ENCODE measurements at regions not wholly inside any gene's neighbourhood (a gene's known extent, or its start where the extent isn't known, plus 50 kb on each side); places are given as distances from the start of the nearest gene placed in this dataset.

DNA sequence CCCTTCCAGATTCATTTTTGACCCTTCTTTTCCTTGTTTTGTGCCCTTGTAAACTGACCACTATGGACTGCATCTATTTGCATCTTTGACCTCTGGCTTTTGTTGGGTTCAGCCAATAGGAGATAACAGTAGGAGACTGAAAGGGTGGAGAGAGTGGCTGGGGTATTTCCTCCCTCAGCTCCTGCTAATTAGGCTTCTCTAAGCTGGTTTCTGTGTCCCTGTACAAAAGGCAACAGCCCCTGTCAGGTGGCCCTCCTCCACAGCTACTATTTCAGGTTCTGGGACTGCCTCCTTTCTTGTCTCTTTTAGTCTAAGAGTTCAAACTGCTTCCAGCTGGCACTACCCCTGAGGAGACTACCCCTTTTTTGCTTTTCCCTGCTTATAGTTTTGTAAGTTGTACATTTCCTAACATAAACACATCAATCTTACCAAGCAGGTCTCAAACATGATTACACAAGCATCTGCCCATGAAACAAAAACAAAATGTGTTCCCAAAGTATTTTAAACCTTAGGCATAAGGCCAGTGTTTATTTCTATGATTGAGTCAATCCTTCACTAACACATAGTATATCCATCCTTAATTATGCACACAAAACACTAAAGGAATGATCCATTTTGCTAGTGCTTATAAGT is 262.0 kb upstream of the TRPM3 start:
- no peaks in the 10 kb centered on the region for H3K9me3 ChIP-seq
- H3K27ac ChIP-seq: no peak overlapping the region
- TF ChIP-seq, protein P1, sequence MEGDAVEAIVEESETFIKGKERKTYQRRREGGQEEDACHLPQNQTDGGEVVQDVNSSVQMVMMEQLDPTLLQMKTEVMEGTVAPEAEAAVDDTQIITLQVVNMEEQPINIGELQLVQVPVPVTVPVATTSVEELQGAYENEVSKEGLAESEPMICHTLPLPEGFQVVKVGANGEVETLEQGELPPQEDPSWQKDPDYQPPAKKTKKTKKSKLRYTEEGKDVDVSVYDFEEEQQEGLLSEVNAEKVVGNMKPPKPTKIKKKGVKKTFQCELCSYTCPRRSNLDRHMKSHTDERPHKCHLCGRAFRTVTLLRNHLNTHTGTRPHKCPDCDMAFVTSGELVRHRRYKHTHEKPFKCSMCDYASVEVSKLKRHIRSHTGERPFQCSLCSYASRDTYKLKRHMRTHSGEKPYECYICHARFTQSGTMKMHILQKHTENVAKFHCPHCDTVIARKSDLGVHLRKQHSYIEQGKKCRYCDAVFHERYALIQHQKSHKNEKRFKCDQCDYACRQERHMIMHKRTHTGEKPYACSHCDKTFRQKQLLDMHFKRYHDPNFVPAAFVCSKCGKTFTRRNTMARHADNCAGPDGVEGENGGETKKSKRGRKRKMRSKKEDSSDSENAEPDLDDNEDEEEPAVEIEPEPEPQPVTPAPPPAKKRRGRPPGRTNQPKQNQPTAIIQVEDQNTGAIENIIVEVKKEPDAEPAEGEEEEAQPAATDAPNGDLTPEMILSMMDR (IDR thresholded peaks at IDR 0.05 in 4 of 5, conservative IDR thresholded peaks at IDR 0.05 in 1 of 5): no peak
- no peak for TF ChIP-seq POLR2A (IDR thresholded peaks at IDR 0.05)
- ATAC-seq (no peak), DNase-seq (no peak)
- H3K36me3 ChIP-seq: no peaks in the 10 kb centered on the region
- intact Hi-C loops (cut with DNase I; ENCODE audit: low total_unique reads): no loop called here
- in situ Hi-C loops (cut with MboI; ENCODE audit: low sequenced_read_pairs in 4 of 4): no loop called here
- H3K4me3 ChIP-seq: no peak overlapping the region
- H3K4me1 ChIP-seq: no peaks in the 10 kb centered on the region
- H3K27me3 ChIP-seq: no peaks in the 10 kb centered on the region

DNA sequence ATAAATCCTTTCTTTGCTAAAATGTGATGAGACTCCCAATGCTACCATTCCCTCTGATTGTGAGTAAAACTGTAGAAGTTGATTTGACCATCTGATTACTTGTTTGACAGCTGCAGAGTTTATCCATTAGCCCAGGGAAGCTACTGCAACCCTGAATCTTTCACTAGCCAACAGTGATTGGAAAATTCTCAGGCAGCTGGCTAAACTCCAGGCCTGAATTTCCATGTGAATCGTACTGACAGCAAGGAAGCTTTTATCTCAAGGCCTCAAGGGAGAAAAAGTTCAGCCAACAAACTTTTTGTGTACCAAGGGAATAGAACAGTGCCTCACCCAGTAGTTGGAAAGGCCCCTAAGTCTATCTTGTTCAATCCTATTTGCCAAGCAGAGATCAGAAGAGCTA is 246.7 kb upstream of the TRPM3 start:
- Histone ChIP-seq H3K36me3 (no peaks in the 10 kb centered on the region), H3K9me3 (no peaks in the 10 kb centered on the region), H3K4me1 (no peaks in the 10 kb centered on the region), H3K27ac (no peak overlapping the region), H3K4me3 (no peak overlapping the region), H3K27me3 (no peaks in the 10 kb centered on the region)
- TF ChIP-seq POLR2A (IDR thresholded peaks at IDR 0.05): no peak
- TF ChIP-seq, protein P1 (IDR thresholded peaks at IDR 0.05 in 4 of 5, conservative IDR thresholded peaks at IDR 0.05 in 1 of 5): no peak
- ATAC-seq (no peak), DNase-seq (no peak)
- in situ Hi-C loops (cut with MboI; ENCODE audit: low sequenced_read_pairs in 4 of 4) (loop anchor here in 1 of 4 donors (10.0 kb wide), 1 partner anchor 57 kb away; no protein-coding TSS in a partner anchor), intact Hi-C loops (cut with DNase I; ENCODE audit: low total_unique reads) (no loop called here)

DNA sequence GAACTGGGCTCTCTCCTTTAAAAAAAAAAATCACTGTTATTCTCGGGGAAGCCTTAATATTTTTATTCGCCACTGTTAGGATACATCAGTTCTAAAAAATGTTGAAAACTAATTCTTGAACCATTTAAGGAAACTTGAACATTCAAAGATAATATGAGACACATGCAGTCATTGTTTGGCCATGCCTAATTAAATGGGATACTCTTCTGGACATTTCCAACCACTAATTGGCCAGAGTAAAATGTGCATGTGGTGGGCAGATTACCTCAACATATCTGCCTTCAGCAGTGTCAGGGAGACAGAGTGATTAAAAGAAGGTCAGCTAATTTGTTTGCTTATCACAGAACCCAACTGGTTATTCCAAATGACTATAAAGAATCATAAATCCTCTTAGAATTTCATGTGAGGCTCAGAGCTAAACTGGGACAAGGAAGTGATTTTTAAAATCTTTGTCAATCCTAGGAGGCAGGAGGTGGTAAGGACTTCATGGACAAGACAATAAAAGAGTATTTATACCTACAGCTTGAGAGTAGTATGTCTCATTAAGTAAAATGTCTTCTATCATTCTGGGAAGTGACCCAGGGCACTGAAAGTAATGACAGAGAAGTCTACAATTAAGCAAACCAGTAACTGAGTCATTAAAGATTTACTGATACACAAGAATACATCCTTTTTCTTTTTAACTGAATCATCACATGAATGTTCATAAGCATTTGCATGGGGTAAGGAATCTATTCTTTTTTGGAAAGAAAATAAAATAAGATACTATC is 242.9 kb upstream of the TRPM3 start:
- H3K36me3 ChIP-seq: no peaks in the 10 kb centered on the region
- no peaks in the 10 kb centered on the region for H3K9me3 ChIP-seq
- in situ Hi-C loops (cut with MboI; ENCODE audit: low sequenced_read_pairs in 4 of 4) (loop anchor here in 1 of 4 donors (10.0 kb wide), 1 partner anchor 60 kb away; no protein-coding TSS in a partner anchor), intact Hi-C loops (cut with DNase I; ENCODE audit: low total_unique reads) (no loop called here)
- no peak overlapping the region for H3K27ac ChIP-seq
- no peak for DNase-seq
- no peak for ATAC-seq
- TF ChIP-seq POLR2A (IDR thresholded peaks at IDR 0.05): no peak
- TF ChIP-seq, protein P1 (IDR thresholded peaks at IDR 0.05 in 4 of 5, conservative IDR thresholded peaks at IDR 0.05 in 1 of 5): no peak
- no peak overlapping the region for H3K4me3 ChIP-seq
- H3K4me1 ChIP-seq: no peaks in the 10 kb centered on the region
- no peaks in the 10 kb centered on the region for H3K27me3 ChIP-seq

DNA sequence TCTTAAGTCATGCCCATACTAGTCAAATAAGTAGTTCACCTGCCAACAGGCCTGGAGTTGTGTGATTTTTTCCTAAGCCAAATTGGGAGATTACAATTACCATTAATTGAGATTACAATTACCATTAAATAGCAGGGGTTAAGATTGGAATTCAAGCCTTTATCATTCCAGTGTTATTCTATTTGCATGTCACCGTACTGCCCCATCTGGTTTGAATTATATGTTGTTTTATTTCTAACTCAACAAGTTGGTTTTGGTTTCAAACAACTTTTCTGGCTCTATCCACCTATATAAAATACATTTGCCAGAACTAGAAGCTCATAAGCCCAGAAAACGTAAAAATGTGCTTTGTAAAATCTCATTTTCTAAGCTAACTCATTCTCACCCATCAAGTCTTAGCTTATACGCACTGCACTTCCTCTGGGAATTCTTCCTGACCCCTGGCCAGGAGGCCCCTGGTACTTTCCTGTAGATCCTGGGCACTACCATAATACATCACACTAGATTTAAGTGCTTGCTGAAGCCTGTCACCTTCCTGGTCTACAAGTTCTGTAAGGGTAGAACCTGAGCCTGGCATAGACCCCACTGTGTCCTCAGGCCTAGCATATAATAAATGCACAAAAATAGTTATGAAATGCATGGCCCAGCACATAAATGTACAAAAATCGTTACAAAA is 242.0 kb upstream of the TRPM3 start:
- in situ Hi-C loops (cut with MboI; ENCODE audit: low sequenced_read_pairs in 4 of 4) (loop anchor here in 1 of 4 donors (10.0 kb wide), 1 partner anchor 61 kb away; no protein-coding TSS in a partner anchor), intact Hi-C loops (cut with DNase I; ENCODE audit: low total_unique reads) (no loop called here)
- DNase-seq: no peak
- H3K27ac ChIP-seq: no peak overlapping the region
- H3K27me3 ChIP-seq: no peaks in the 10 kb centered on the region
- TF ChIP-seq POLR2A (IDR thresholded peaks at IDR 0.05): no peak
- TF ChIP-seq, protein P1 (IDR thresholded peaks at IDR 0.05 in 4 of 5, conservative IDR thresholded peaks at IDR 0.05 in 1 of 5): no peak
- no peak for ATAC-seq
- H3K9me3 ChIP-seq: no peaks in the 10 kb centered on the region
- H3K4me3 ChIP-seq: no peak overlapping the region
- no peaks in the 10 kb centered on the region for H3K36me3 ChIP-seq
- no peaks in the 10 kb centered on the region for H3K4me1 ChIP-seq
